HUDEP-2 (cell line): ENCODE measurements at regions not wholly inside any gene's neighbourhood (a gene's known extent, or its start where the extent isn't known, plus 50 kb on each side); places are given as distances from the start of the nearest gene placed in this dataset.
"Not testable (repeated sequence)": the region's sequence is repeated elsewhere in the genome, so short reads cannot be mapped to it uniquely, and the experiment has no call there.

ENCODE experiments used
- DNase-seq, 76 experiments: peaks; one replicate each; lab custom pipeline; 2025; ENCODE audit not compliant: unreplicated experiment in 76 of 76; lab: John Stamatoyannopoulos, UW

DNA sequence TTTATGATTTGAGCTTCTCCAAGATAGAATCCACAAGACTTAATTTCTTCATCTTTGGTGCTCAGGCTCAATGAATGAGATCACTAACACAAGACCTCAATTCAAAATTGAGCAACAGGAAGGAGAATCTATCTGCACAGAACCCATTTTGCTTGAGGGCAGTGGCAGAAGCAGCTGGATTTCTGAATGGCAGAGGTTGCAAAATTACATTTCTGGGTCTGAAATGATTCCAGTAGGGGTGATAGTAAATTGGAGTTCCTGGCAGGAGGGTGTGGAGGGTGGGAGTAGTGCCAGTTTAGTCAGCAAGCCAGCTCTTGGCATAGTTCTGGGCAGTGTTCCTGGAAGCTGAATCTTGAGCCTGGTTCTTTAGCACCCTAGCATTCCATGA lies 281.1 kb downstream of the SLC7A11 start:
- DNase-seq = no peak

DNA sequence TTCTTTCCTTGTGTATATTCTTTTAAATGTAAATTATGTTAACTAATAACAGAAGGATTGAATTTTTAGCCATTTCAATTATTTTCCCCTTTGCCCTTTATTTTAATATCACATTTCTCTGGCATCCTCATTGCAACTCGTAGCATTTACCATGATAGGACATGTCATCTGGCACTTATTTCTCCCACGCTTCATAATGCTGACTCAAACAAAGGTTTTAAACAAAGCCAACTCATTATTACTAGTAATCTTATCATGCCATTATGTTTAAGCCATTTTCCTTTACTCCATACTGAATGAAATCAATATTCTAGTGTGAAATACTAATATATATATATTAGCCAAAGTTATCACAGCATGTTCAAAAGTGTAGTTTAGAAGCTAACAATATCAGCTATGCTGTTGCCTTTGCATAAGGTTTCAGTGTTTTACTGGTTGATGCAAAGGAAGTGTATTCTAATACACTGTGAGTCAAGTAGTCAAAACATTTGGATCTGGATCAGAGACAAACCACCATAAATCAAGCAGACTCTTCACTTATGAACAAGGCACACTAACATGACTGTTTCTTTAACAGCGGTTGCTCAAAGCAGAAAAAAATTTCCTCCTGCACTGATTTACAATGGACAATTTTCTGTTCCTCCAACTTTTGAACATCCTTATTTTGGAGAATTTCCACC lies 281.6 kb downstream of the SLC7A11 start:
- no peak for DNase-seq

DNA sequence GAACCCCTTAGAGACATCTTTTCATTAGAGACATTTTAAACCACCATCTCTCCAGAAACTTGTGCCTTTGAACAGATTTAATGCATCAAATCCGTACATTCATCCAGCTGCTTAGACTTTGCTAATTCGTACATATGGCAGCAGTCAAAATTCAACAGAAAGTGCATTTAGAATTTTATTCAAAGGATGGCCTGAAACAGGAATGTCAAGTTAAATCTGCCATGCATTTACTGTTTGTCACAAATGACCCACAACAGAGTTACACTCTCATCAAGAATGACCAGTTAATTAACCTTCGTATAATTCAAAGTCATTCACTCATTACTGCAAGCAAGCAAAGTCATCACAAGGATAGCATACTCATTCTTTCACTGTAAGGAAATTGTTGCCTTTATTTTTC lies 284.3 kb downstream of the SLC7A11 start:
- DNase-seq = no peak

DNA sequence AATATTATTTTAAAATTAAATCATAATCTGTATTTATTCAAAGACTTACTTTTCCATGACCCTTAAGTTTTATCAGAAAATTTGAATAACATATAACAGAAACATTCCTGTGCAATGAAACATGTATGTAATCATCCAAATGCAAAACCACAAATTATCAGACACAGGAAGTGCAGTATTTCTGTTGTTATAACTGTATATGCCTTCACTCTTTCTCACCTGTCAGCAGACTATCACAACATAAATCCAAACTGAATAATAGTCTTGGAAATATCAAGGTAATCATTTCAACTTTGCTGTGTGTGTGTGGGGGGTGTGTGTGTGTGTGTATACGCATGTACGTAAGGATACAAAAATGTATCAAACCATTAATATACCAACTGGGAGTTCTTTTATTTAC lies 285.9 kb downstream of the SLC7A11 start:
- DNase-seq = no peak

DNA sequence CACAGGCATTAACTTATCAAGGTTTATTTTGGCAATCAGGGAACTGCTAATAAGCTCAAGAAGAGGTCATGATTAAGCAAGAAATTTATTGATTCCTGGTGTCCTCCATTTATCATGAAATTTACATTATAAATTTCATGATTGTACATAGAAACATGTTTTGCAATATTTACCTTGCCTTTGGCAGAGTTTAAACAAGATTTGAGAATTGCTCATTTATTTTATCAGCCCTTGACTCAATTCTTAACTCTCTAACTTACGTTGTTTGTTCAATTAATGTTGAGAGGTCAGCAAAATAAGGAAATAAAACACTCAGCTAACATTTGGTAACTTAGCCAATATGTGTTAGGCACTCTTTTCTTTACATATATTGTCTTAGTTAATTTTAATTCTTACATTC lies 286.6 kb downstream of the SLC7A11 start:
- DNase-seq = no peak

DNA sequence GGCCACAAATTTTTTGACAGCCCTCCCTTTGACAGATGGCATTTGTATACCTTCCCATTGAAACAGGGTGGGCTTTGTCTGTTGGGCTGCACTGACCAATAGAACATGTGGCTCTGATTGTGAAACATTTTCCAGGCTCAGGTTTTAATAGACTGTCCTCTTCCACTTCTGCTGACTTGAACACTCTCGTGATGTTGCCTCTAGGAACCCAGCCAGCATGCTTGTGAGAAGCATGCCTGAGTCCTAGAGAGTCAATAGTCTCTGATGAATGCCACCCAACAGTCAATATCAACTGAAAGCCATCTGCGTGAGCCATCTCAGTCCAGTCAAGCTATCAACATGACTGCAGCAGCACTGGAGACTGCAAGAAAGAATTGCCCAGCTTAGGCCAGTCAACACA lies 290.0 kb downstream of the SLC7A11 start:
- DNase-seq = no peak

DNA sequence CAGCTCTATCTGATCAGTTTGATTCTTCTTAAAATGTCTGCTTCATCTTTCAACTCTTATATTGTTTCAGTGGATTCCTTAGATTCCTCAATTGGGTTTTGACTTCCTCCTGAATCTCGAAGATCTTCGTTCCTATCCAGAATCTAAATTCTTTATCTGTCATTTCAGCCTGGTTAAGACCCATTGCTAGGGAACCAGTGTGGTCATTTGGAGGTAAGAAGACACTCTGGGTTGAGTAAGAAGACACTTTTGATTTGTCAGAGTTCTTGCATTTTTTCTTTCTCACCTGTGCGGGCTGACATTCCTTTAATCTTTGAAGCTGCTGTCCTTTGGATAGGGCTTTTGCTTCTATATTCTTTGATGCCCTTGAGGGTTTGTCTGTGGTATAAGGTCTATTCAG lies 291.9 kb downstream of the SLC7A11 start:
- no peak for DNase-seq

DNA sequence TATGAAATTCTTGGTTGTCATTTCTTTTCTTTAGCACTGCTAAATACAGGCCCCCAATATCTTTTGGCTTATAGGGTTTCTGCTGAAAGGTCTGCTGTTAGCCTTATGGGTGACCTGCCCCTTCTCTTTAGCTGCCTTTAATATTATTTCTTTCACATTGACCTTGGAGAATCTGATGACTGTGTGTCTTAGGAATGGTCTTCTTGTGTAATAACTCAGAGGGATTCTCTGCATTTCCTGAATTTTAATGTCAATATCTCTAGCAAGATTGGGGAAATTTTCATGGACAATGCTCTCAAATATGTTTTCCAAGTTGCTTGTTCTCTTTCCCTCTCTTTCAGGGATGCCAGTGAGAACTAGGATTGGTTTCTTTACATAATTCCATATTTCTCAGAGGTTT lies 292.4 kb downstream of the SLC7A11 start:
- no peak for DNase-seq

DNA sequence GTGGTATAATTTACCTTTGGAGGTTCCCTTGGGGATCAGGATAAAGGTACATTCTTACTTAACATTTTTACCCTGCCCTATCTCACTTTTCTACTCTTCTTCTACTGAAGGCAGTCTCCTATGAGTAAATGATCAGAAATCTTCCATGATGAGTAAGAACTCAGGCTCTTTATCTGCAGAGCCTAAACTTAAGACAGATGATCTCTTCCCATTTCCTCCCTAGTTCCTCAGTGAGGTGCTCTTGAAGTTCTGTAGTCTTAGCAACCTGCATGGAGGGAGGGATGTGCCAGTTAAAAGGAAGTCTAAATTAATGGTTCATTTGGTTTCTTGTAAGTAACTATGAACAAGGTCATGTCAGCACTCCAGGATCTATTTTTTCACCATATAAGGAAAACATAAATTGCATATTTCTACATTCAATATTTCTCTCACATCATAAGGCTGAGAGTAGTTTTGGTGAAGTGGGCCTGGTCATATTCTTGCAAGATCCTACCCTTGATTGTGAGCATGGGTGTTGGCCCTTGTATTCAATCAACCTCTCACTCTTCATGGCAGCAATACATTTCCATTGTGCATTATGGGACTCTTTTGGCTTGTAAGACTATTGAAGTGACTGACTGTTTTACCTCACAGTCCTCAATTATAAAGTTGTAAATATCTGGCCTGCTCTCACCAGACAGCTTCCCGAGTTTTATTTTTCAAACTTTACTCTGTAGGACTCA lies 295.5 kb downstream of the SLC7A11 start:
- DNase-seq = no peak

DNA sequence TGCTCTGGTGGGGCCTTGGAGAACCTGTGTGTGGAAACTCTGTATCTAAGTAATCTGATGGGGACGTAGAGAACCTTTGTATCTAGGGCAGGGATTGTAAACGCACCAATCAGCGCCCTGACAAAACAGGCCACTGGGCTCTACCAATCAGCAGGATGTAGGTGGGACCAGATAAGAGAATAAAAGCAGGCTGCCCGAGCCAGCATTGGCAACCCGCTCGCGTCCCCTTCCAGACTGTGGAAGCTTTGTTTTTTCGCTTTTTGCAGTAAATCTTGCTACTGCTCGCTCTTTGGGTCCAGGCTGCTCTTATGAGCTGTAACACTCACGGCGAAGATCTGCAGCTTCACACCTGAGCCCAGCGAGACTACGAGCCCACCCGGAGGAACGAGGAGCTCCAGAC lies 299.3 kb downstream of the SLC7A11 start:
- not testable (repeated sequence) for DNase-seq

DNA sequence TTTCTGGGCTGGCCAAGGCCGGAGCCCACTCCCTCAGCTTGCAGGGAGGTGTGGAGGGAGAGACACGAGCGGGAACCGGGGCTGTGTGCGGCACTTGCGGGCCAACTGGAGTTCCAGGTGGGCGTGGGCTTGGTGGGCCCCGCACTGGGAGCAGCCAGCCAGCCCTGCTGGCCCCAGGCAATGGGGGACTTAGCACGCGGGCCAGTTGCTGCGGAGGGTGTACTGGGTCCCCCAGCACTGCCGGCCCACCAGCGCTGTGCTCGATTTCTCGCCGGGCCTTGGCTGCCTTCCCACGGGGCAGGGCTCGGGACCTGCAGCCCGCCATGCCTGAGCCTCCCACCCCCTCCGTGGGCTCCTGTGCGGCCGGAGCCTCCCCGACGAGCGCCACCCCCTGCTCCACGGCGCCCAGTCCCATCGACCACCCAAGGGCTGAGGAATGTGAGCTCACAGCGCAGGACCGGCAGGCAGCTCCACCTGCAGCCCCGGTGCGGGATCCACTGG lies 300.1 kb downstream of the SLC7A11 start:
- not testable (repeated sequence) for DNase-seq

DNA sequence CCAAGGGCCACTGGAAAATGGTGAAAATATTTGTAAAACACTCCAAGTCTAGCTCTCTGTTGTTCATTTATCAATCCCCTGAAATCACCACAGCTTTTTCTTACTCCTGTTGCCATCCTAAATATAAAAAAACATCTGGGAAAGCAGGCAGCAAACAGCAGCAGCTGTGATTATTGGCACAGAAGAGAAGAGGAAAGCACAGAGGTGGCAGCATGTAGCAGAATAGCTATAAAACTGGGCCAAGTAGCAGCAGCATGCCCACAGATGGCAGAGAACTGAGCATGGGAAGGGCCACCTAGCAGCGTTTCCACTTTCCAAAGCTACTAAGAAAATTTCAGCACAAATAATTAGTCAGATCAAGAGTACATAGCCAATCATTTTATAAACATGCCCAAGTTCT lies 307.2 kb downstream of the SLC7A11 start:
- DNase-seq = no peak

DNA sequence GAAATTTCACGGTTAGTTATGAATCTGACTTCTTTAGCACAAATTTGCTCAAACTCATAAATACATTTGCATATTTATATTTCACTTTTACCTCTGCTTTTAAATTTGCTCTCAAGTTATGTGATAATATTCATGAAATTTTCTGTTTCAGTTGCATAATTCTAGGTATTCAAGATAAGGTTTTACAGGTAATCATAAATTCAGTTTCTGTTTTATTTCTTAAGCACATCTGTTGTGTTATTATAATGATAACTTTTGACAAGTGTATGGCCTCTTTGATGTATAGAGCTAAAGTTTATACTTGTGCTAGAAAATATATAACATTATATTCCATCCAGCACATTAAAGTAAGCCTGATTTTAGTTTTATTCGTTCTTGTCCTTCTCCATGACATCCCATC lies 308.1 kb downstream of the SLC7A11 start:
- no peak for DNase-seq

DNA sequence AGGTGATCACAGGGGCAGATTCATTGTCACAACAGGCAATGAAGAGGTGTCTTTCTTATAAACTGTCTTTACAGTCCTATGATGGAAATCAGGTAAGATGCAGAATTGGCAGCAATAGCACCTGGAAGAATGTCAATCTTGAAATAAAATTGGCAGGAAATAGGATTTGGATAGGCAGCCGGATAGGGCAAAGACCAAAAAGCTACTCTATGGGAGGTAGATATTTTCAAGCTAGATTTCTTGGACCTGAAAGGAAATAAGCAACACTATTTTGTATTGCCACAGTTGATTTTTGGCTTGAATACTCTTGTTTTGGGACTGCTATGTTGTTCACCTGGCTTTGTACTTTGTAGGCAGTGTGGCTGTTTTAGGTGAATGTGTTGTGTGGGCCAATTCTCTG lies 314.2 kb downstream of the SLC7A11 start:
- DNase-seq = no peak

DNA sequence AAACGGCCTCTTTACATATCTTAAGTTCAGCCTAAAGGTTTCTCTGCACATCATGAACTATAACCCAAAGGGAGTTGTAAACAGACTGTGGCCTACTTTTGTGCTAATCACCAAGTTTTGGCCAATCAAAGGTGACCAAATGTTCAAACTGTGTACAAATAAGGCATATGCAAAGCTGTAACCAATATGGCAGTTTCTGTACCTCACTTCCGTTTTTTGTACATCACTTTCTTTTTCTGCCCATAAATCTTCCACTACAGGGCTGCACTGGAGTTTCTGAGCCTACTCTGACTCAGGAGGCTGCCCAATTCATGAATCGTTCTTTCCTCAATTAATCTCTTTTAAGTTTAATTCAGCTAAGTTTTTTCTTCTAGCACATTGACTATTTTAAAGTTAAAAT lies 318.7 kb downstream of the SLC7A11 start:
- no peak for DNase-seq

DNA sequence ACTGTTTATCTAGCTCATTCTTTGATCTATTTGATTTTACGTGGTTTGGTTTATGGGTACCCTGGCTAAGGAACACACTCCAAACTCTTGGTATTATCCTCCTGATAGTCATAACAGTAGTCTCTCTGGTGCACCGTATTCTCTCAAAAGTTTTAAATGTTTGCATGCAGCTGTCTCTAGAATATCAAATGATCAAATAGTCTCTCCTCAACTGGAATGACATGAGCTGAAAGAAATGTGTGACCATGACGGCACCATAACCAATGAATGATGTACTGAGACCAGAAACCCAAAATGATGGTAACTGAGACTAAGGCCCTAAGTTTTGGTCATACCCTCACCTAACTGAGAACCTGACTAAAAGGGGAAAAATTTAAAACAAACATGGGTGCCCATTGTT lies 319.4 kb downstream of the SLC7A11 start:
- DNase-seq = no peak

DNA sequence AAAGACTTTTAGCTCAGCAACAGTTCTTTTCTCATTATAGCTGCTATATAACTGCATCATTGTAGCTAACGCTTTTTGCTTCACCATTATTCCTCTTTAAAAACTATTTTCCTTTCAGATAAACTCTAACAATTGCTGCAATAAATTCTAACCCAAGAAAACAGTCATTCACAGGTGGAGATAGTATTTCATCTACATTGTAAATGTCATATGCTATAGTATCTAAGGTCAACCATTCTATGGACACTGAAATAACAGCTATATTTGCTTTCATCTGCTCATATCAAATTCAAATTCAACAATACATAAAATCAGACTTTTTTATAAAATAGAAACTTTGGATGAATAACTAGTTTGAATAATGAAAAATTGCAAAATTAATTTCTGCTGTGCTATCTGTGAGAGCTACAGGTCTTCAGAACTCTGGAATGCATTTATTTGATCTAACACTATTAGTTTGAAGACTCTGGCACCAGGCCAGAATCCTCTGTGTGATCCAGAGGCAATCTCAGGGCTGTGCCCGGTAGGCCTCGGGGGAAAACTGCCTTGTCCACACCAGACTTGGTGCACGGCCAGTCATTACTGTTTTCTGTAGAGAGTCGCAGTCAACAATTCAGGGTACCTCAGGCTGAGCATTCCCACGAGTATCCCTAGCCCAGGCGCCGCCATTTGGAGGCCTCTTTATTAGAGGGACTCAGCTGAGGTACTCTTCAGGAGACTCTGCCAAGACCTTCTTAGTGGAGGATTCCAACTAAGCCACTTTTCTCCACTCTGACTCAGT lies 332.4 kb downstream of the SLC7A11 start:
- DNase-seq = no peak

DNA sequence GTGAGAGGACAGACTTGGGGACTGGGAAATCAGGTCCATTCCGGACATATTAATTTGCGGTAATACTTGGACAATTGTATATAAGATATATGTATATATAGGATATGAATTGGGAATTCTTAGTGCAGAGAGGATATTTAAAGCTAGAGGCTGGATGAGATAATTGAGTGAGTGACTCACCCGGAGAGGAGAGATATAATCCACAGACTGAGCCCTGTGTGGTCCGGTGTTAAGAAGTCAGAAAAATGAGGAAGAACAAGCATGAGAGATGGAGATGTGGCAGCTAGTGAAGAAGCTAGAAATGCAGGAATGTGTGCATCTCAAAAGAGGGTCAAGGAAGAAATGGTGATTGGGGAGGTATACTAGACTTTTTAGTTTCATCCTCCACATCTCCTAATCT lies 336.2 kb downstream of the SLC7A11 start:
- no peak for DNase-seq

DNA sequence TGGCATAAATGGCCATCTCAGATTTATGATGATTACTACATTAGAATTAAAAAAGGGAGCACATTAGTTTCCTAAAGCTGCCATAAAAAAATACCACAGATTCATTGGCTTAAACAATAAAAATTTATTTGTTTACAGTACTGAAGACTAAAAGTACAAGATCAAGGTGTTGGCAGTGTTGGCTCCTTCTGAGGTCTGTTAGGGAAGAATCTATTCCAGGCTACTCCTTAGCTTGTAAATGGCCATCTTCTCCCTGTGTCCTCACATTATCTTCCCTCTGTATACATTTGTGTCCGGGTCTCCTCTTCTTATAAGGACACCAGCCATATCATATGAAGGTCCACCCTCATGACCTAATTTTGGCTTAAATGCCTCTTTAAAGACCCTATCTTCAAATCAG lies 341.0 kb downstream of the SLC7A11 start:
- DNase-seq = no peak

DNA sequence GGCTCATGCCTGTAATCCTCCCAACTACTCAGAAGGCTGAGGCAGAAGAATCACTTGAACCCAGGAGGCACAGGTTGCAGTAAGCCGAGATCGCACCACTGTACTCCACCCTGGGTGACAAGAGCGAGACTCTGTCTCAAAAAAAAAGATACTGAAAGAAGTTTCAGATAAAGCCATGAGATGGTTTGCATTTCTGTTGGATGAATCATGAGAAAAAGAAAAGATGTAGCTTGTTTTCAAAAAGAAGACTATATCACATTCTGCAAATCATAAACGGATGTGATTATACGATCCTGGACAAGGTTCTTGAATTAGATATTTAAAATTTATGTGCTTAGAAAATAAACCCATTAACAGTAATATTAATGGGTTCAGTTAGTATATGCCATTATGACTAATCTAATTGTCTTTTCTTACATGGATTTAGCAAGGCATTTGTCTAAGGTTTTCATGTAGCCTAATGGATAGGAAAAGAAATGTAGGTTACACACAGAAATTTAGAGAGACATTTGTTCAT lies 345.9 kb downstream of the SLC7A11 start:
- no peak for DNase-seq

DNA sequence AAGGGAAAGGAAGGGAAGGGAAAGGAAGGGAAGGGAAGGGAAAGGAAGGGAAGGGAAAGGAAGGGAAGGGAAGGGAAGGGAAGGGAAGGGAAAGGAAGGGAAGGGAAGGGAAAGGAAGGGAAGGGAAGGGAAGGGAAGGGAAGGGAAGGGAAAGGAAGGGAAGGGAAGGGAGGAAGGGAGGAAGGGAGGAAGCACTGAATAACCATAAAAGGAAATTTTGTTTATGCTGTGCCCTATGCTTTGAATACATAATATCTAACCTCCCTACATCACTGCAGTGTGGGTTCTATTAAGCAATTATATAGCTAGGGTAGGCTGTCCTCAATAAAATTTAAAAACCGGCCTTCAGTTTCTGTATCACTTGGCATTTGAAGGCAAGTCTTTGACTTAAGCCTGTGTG lies 346.6 kb downstream of the SLC7A11 start:
- DNase-seq = not testable (repeated sequence)
